ENCODE measurements at regions not wholly inside any gene's neighbourhood (a gene's known extent, or its start where the extent isn't known, plus 50 kb on each side); places are given as distances from the start of the nearest gene placed in this dataset.

DNA sequence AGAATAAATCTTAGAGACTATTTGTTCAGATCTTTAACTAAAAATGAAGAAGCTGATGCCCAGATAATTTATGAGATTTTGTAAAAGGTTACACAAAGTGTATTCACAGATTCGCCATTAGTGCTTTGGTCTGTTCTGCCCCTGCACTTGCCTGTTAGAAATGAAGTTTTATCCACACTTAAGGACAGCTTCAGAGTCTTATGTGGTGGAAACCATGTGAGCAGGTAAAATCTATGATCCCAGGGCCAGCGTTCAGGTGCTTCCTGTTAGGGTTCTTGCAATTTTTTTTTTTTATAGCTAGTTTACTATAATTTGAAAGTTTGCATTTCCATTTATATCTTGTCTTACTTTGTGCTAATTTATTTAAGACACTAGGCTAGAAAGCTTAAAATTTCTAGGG is 561.6 kb downstream of the PRR16 start:
- intact Hi-C loops (cut with DNase I): no loop called here
- Histone ChIP-seq H3K4me3 (replicated peaks in 1 of 3) (no peak overlapping the region), H3K4me1 (no peaks in the 10 kb centered on the region), H3K27ac (no peak overlapping the region), H3K27me3 (no peaks in the 10 kb centered on the region), H3K9me3 (no peaks in the 10 kb centered on the region), H3K36me3 (no peaks in the 10 kb centered on the region)
- no peak for DNase-seq
- TF ChIP-seq, protein P1, sequence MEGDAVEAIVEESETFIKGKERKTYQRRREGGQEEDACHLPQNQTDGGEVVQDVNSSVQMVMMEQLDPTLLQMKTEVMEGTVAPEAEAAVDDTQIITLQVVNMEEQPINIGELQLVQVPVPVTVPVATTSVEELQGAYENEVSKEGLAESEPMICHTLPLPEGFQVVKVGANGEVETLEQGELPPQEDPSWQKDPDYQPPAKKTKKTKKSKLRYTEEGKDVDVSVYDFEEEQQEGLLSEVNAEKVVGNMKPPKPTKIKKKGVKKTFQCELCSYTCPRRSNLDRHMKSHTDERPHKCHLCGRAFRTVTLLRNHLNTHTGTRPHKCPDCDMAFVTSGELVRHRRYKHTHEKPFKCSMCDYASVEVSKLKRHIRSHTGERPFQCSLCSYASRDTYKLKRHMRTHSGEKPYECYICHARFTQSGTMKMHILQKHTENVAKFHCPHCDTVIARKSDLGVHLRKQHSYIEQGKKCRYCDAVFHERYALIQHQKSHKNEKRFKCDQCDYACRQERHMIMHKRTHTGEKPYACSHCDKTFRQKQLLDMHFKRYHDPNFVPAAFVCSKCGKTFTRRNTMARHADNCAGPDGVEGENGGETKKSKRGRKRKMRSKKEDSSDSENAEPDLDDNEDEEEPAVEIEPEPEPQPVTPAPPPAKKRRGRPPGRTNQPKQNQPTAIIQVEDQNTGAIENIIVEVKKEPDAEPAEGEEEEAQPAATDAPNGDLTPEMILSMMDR (IDR thresholded peaks at IDR 0.05): no peak
- TF ChIP-seq POLR2A (IDR thresholded peaks at IDR 0.05): no peak
- WGBS, 2 donors: 87 to 88% methylated on average over 2 of the region's 2 CpGs

DNA sequence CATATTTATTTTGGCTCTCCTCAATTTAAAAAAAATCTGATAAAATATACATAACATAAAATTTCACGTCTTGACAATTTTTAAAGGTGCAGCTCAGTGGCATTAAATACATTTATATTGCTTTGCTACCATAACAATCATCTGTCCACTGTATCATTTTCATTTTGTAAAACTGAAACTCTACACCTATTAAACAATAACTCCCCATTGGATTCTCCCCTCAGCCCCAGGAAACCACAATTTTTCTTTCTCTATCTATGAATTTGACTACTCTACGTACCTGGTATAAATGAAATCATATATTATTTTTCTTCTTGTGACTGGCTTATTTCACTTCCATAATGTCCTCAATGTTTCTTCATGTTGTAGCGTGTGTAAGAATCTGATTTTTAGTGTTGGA is 563.5 kb downstream of the PRR16 start:
- no peaks in the 10 kb centered on the region for H3K36me3 ChIP-seq
- H3K27me3 ChIP-seq: no peaks in the 10 kb centered on the region
- no peak for DNase-seq
- no peaks in the 10 kb centered on the region for H3K4me1 ChIP-seq
- intact Hi-C loops (cut with DNase I): no loop called here
- H3K9me3 ChIP-seq: no peaks in the 10 kb centered on the region
- no peak for TF ChIP-seq POLR2A (IDR thresholded peaks at IDR 0.05)
- TF ChIP-seq, protein P1 (IDR thresholded peaks at IDR 0.05): no peak
- 91 to 96% methylated on average over 3 of the region's 3 CpGs for WGBS, 2 donors
- H3K27ac ChIP-seq: no peak overlapping the region
- no peak overlapping the region for H3K4me3 ChIP-seq (replicated peaks in 1 of 3)

DNA sequence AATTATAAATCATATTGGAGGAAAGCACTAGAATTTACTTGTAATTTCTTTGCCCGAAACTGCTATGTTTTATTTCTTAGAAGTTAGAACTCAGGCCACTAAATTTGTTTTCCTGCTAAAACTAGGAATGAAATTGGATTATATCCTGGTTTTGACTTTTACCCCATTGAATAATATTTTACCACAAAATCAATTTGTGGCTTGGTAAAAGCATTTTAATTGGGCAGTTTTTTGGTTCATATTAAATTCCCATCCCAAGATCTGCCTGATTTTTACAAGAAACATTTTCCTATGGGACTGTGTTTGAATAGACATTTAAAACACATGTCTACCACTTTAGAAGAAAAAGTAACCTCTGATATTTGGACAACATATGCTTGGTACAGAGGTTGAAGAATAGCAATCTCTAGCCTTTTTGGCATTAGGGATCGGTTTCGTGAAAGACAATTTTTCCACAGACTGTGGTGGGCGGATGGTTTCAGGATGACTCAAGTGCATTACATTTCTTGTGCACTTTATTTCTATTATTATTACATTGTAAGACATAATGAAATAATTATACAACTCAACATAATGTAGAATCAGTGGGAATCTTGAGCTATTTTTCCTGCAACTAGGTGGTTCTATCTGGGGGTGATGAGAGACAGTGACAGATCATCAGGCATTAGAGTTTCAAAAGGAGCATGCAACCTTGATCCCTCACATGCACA is 565.6 kb downstream of the PRR16 start:
- intact Hi-C loops (cut with DNase I): no loop called here
- TF ChIP-seq POLR2A (IDR thresholded peaks at IDR 0.05): no peak
- TF ChIP-seq, protein P1 (IDR thresholded peaks at IDR 0.05): no peak
- DNase-seq: no peak
- Histone ChIP-seq H3K27me3 (no peaks in the 10 kb centered on the region), H3K4me1 (no peaks in the 10 kb centered on the region), H3K9me3 (no peaks in the 10 kb centered on the region), H3K4me3 (replicated peaks in 1 of 3) (no peak overlapping the region), H3K27ac (no peak overlapping the region), H3K36me3 (no peaks in the 10 kb centered on the region)
- WGBS, 2 donors: 73 to 95% methylated on average over 4 of the region's 4 CpGs

DNA sequence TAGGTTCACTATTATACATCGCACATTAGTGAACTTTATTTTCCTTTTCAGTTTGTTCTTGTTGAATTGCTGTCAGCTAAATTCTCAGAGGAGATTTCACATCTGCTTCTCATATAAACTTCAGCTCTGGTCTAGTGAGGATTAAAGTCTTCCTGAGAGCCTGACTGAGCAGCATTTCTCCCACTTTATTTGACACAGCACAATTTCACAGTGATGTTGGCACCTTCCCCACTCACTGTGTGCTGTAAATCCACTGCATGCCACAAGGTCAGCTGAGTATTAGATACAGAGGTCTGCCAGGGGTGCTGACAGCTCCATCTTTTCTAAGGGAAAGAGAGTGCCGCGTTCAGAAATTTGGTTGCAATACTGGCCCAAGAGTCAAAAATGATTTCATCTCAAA is 567.4 kb downstream of the PRR16 start:
- 52 to 69% methylated on average over 3 of the region's 3 CpGs for WGBS, 2 donors
- TF ChIP-seq, protein P1 (IDR thresholded peaks at IDR 0.05): no peak
- TF ChIP-seq POLR2A (IDR thresholded peaks at IDR 0.05): no peak
- no peak overlapping the region for H3K4me3 ChIP-seq (replicated peaks in 1 of 3)

DNA sequence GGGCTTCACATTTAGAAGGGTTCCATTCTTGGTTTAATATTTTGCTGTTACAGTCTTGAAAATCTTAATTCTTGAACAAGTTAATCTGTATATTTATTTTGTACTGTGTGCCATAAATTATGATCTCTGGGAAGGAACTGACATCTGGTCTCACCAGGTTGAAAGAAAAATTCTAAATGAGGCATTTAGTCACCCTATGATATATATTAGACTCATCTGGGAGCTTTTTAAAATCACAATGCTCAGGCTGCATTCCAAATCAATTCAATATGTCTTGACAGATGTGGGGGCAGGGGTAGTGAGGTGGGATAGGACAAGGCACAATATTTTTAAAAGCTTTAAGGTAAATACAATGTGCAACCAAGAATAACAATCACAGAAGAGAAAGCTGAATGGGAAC is 569.2 kb downstream of the PRR16 start:
- H3K36me3 ChIP-seq: no peaks in the 10 kb centered on the region
- H3K4me3 ChIP-seq (replicated peaks in 1 of 3): no peak overlapping the region
- no peaks in the 10 kb centered on the region for H3K4me1 ChIP-seq
- no peak for DNase-seq
- no peaks in the 10 kb centered on the region for H3K27me3 ChIP-seq
- intact Hi-C loops (cut with DNase I): no loop called here
- H3K9me3 ChIP-seq: no peaks in the 10 kb centered on the region
- no peak for TF ChIP-seq POLR2A (IDR thresholded peaks at IDR 0.05)
- TF ChIP-seq, protein P1 (IDR thresholded peaks at IDR 0.05): no peak
- no peak overlapping the region for H3K27ac ChIP-seq

More for the DNA sequence above, 567.4 kb downstream of the PRR16 start:
- Histone ChIP-seq H3K27ac (no peak overlapping the region), H3K4me1 (no peaks in the 10 kb centered on the region), H3K27me3 (no peaks in the 10 kb centered on the region), H3K36me3 (no peaks in the 10 kb centered on the region), H3K9me3 (no peaks in the 10 kb centered on the region)
- peak; percentile 28 to 61 for DNase-seq
- intact Hi-C loops (cut with DNase I): no loop called here

Data from thyroid gland (tissue), 4 donors.